ENCODE measurements at regions not wholly inside any gene's neighbourhood (a gene's known extent, or its start where the extent isn't known, plus 50 kb on each side); places are given as distances from the start of the nearest gene placed in this dataset.

DNA sequence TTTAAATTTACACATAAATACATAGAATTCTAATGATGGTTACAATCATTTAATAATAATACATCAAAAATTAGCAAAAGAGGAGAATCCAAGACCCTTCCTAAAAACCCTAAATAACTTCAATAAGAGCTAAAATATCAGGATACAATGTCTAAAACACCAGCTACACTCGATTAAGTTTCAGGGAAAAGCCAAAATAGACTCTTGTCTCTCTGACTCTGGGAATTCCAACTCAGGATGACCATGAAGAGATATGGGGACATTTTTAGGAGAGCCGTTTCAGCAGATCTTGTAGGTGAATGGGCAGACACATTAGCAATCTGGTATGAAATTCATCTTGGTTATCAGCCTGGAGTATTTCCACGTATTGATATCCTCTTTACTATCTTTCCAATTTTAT lies 193.3 kb upstream of the NR3C1 start:
- no peak overlapping the region for H3K4me3 Mint-ChIP-seq
- Histone ChIP-seq H3K27me3 (no peaks in the 10 kb centered on the region), H3K27ac (no peak overlapping the region), H3K4me3 (no peak overlapping the region), H2AFZ (replicated peaks) (no peak overlapping the region), H3K4me2 (no peak overlapping the region), H3F3A (ENCODE audit: low read depth) (no peaks in the 10 kb centered on the region), H4K20me1 (ENCODE audit: low read depth) (no peaks in the 10 kb centered on the region), H3K4me1 (no peaks in the 10 kb centered on the region), H3K9me3 (ENCODE audit: low read depth) (no peaks in the 10 kb centered on the region), H3K36me3 (no peaks in the 10 kb centered on the region), H3K9ac (no peak overlapping the region), H3K79me2 (ENCODE audit: low read depth) (no peaks in the 10 kb centered on the region)
- TF ChIP-seq EZH2phosphoT487 (IDR thresholded peaks at IDR 0.05): no peak
- TF ChIP-seq, protein P1, sequence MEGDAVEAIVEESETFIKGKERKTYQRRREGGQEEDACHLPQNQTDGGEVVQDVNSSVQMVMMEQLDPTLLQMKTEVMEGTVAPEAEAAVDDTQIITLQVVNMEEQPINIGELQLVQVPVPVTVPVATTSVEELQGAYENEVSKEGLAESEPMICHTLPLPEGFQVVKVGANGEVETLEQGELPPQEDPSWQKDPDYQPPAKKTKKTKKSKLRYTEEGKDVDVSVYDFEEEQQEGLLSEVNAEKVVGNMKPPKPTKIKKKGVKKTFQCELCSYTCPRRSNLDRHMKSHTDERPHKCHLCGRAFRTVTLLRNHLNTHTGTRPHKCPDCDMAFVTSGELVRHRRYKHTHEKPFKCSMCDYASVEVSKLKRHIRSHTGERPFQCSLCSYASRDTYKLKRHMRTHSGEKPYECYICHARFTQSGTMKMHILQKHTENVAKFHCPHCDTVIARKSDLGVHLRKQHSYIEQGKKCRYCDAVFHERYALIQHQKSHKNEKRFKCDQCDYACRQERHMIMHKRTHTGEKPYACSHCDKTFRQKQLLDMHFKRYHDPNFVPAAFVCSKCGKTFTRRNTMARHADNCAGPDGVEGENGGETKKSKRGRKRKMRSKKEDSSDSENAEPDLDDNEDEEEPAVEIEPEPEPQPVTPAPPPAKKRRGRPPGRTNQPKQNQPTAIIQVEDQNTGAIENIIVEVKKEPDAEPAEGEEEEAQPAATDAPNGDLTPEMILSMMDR (IDR thresholded peaks at IDR 0.05): no peak
- no peak for TF ChIP-seq EZH2 (IDR thresholded peaks at IDR 0.05)
- H3K4me1 Mint-ChIP-seq: peaks cover 10% of the 10 kb centered on the region
- no peaks in the 10 kb centered on the region for H3K36me3 Mint-ChIP-seq
- no peak overlapping the region for H3K27ac Mint-ChIP-seq
- H3K27me3 Mint-ChIP-seq (ENCODE audit: insufficient read depth, low read depth): peaks cover 2% of the 10 kb centered on the region
- DNase-seq (ENCODE audit: low spot score): no peak
- H3K9me3 Mint-ChIP-seq: no peaks in the 10 kb centered on the region

DNA sequence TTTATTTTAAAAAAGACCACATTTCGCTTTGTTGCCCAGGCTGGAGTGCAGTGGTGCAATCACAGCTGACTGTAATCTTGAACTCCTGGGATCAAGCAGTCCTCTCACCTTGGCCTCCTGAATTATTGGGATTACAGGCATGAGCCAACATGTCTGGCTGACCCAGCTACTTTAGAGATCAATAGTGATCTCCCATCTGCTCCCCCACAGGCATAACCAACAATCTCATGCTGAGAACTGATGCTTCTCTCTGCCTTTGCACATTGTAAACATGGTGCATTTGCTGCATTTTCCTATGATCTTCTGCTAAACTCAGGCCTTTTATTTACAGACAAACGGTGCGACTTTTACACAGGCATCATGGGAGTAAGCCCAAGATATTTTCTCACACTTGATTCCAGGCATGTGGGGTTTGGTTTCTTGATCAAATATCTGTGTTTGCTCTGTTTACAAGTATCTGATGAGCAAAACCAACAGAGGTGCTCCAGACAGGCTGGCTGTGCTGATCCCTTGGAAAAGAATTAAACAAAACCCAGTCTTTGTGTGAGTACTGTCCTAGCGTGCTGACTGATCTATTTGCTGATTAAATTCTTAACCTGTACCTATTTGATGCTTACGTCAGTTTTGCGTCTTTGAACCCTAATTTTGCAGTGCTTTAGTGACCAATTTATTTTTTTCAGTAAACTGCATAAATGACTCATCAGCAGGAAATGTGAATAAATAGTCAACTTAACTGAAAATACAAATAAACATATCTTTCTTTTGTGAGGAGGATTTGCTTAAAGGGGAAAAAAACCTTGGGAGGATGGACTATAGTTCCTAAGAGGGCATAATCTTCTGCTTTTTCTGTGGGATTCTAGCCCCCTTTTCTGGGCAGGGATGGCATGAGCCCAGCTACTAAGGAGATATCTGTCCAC lies 191.7 kb upstream of the NR3C1 start:
- no peak overlapping the region for H3K9ac ChIP-seq

DNA sequence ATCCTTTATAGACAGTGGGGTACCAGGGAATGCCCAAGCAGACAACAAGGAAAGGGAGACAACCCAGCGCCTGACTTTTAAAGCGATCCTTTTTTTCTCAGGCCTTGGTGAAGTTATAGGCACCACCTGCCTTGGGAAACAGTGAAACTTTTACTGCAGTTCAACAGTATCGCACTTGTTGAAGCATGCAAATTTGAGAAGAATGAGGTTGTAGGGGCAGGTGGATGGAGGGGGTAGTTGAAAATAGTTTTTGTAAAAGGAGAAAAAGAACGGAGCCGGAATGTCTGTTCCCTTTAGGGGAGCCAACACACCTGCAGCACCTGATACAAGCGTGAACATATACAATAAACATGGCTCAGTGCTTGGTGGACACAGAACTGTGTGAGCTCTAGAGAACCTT lies 190.2 kb upstream of the NR3C1 start:
- no peaks in the 10 kb centered on the region for H3K36me3 Mint-ChIP-seq
- Histone ChIP-seq H3K4me3 (no peak overlapping the region), H3K4me1 (no peaks in the 10 kb centered on the region), H3K9ac (no peak overlapping the region), H3K9me3 (ENCODE audit: low read depth) (no peaks in the 10 kb centered on the region), H3F3A (ENCODE audit: low read depth) (no peaks in the 10 kb centered on the region), H3K27ac (no peak overlapping the region), H3K4me2 (no peak overlapping the region), H4K20me1 (ENCODE audit: low read depth) (no peaks in the 10 kb centered on the region), H3K79me2 (ENCODE audit: low read depth) (no peaks in the 10 kb centered on the region), H3K27me3 (no peaks in the 10 kb centered on the region), H3K36me3 (no peaks in the 10 kb centered on the region), H2AFZ (replicated peaks) (no peak overlapping the region)
- DNase-seq (ENCODE audit: low spot score): no peak
- no peak overlapping the region for H3K27ac Mint-ChIP-seq
- H3K4me1 Mint-ChIP-seq: peaks cover 10% of the 10 kb centered on the region
- peaks cover 2% of the 10 kb centered on the region for H3K27me3 Mint-ChIP-seq (ENCODE audit: insufficient read depth, low read depth)
- no peaks in the 10 kb centered on the region for H3K9me3 Mint-ChIP-seq
- H3K4me3 Mint-ChIP-seq: no peak overlapping the region
- TF ChIP-seq EZH2 (IDR thresholded peaks at IDR 0.05) (no peak), EZH2phosphoT487 (IDR thresholded peaks at IDR 0.05) (no peak)
- TF ChIP-seq, protein P1 (IDR thresholded peaks at IDR 0.05): no peak

More for the DNA sequence above, 191.7 kb upstream of the NR3C1 start:
- no peak for TF ChIP-seq EZH2 (IDR thresholded peaks at IDR 0.05)
- TF ChIP-seq EZH2phosphoT487 (IDR thresholded peaks at IDR 0.05): no peak
- TF ChIP-seq, protein P1 (IDR thresholded peaks at IDR 0.05): no peak
- no peak overlapping the region for H3K4me3 Mint-ChIP-seq
- H3K4me1 Mint-ChIP-seq: peaks cover 10% of the 10 kb centered on the region
- no peaks in the 10 kb centered on the region for H3K4me1 ChIP-seq
- H4K20me1 ChIP-seq (ENCODE audit: low read depth): no peaks in the 10 kb centered on the region
- H3K79me2 ChIP-seq (ENCODE audit: low read depth): no peaks in the 10 kb centered on the region
- no peak overlapping the region for H3K27ac Mint-ChIP-seq
- no peaks in the 10 kb centered on the region for H3F3A ChIP-seq (ENCODE audit: low read depth)
- no peaks in the 10 kb centered on the region for H3K9me3 ChIP-seq (ENCODE audit: low read depth)
- no peaks in the 10 kb centered on the region for H3K36me3 Mint-ChIP-seq
- DNase-seq (ENCODE audit: low spot score): no peak
- H3K36me3 ChIP-seq: no peaks in the 10 kb centered on the region
- no peaks in the 10 kb centered on the region for H3K27me3 ChIP-seq
- no peak overlapping the region for H2AFZ ChIP-seq (replicated peaks)
- peaks cover 2% of the 10 kb centered on the region for H3K27me3 Mint-ChIP-seq (ENCODE audit: insufficient read depth, low read depth)
- no peaks in the 10 kb centered on the region for H3K9me3 Mint-ChIP-seq
- no peak overlapping the region for H3K27ac ChIP-seq
- H3K4me2 ChIP-seq: no peak overlapping the region
- H3K4me3 ChIP-seq: no peak overlapping the region
